Thymus (tissue), 11 donors: ENCODE measurements at regions not wholly inside any gene's neighbourhood (a gene's known extent, or its start where the extent isn't known, plus 50 kb on each side); places are given as distances from the start of the nearest gene placed in this dataset.
"Not testable (repeated sequence)": the region's sequence is repeated elsewhere in the genome, so short reads cannot be mapped to it uniquely, and the experiment has no call there.

Experiments
- DNase-seq, 9 donors: peaks; one replicate each; pipeline ENCODE4 v3.0.0-alpha.2; 2013; ENCODE audit warnings: low spot score in 9 of 9, low read depth in 6 of 9, missing footprints in 1 of 9
- H3K27ac ChIP-seq, 2 donors: one replicate each; pipeline ENCODE4 v1.5.1; 2013; ENCODE audit warnings: control low read depth in 1 of 2, low read depth in 1 of 2, low read length in 1 of 2, mild to moderate bottlenecking in 1 of 2, moderate library complexity in 1 of 2
- H3K27me3 ChIP-seq, 2 donors: one replicate each; pipeline ENCODE4 v1.5.1; 2013; ENCODE audit warnings: low read length in 1 of 2; ENCODE audit not compliant: control insufficient read depth in 2 of 2, insufficient read depth in 1 of 2
- H3K36me3 ChIP-seq, 2 donors: one replicate each; pipeline ENCODE4 v1.5.1; 2013; ENCODE audit warnings: low read length in 1 of 2, mild to moderate bottlenecking in 1 of 2, moderate library complexity in 1 of 2; ENCODE audit not compliant: control insufficient read depth in 2 of 2, insufficient read depth in 2 of 2
- H3K4me1 ChIP-seq, 2 donors: one replicate each; pipeline ENCODE4 v1.5.1; 2013; ENCODE audit warnings: low read length in 2 of 2; ENCODE audit not compliant: control insufficient read depth in 2 of 2, insufficient read depth in 2 of 2
- H3K4me3 ChIP-seq, 2 donors: one replicate each; pipeline ENCODE4 v1.5.1; 2013; ENCODE audit warnings: low read length in 2 of 2, control low read depth in 1 of 2, mild to moderate bottlenecking in 1 of 2
- H3K9me3 ChIP-seq, 2 donors: one replicate each; pipeline ENCODE4 v1.5.1; 2013; ENCODE audit warnings: low read length in 1 of 2, mild to moderate bottlenecking in 1 of 2; ENCODE audit not compliant: control insufficient read depth in 2 of 2, insufficient read depth in 1 of 2
- WGBS: extraction: QIAGEN DNeasy Blood & Tissue Kit; methylation state at CpG from one replicate; pipeline ENCODE4 v1.1.7; 2013; 5-methylcytosine and 5-hydroxymethylcytosine counted together
- donor health status: healthy.

GRCh38 chr10:61225939-61226338 lies 227.2 kb downstream of the TMEM26 start:
- Histone ChIP-seq H3K9me3 (peaks cover 0 to 5% of the 10 kb centered on the region in 2 donors), H3K4me3 (no peak overlapping the region)

GRCh38 chr10:61223576-61223975 lies 229.6 kb downstream of the TMEM26 start:
- H3K4me3 ChIP-seq: no peak overlapping the region
- H3K36me3 ChIP-seq: no peaks in the 10 kb centered on the region
- H3K9me3 ChIP-seq: peaks cover 0 to 5% of the 10 kb centered on the region in 2 donors
- DNase-seq: no peak
- H3K27me3 ChIP-seq: no peaks in the 10 kb centered on the region
- no peaks in the 10 kb centered on the region for H3K4me1 ChIP-seq
- H3K27ac ChIP-seq: no peak overlapping the region

More at GRCh38 chr10:61225939-61226338, 227.2 kb downstream of the TMEM26 start:
- DNase-seq: no peak
- Histone ChIP-seq H3K36me3 (no peaks in the 10 kb centered on the region), H3K27me3 (no peaks in the 10 kb centered on the region), H3K4me1 (no peaks in the 10 kb centered on the region), H3K27ac (no peak overlapping the region)

GRCh38 chr10:61219696-61220095 lies 233.5 kb downstream of the TMEM26 start:
- no peak for DNase-seq
- WGBS: 82% methylated on average over 1 of the region's 1 CpG

GRCh38 chr10:61217851-61218565 lies 235.2 kb downstream of the TMEM26 start:
- WGBS: 99% methylated on average over 3 of the region's 3 CpGs
- H3K27me3 ChIP-seq: no peaks in the 10 kb centered on the region
- no peaks in the 10 kb centered on the region for H3K4me1 ChIP-seq
- H3K36me3 ChIP-seq: no peaks in the 10 kb centered on the region
- H3K9me3 ChIP-seq: no peaks in the 10 kb centered on the region
- H3K4me3 ChIP-seq: no peak overlapping the region
- no peak overlapping the region for H3K27ac ChIP-seq
- DNase-seq: no peak

More at GRCh38 chr10:61219696-61220095, 233.5 kb downstream of the TMEM26 start:
- Histone ChIP-seq H3K4me1 (no peaks in the 10 kb centered on the region), H3K27me3 (no peaks in the 10 kb centered on the region), H3K9me3 (no peaks in the 10 kb centered on the region), H3K27ac (no peak overlapping the region), H3K4me3 (no peak overlapping the region), H3K36me3 (no peaks in the 10 kb centered on the region)

GRCh38 chr10:61215246-61215645 lies 237.9 kb downstream of the TMEM26 start:
- Histone ChIP-seq H3K27me3 (no peaks in the 10 kb centered on the region), H3K4me3 (no peak overlapping the region), H3K36me3 (no peaks in the 10 kb centered on the region), H3K9me3 (no peaks in the 10 kb centered on the region), H3K4me1 (no peaks in the 10 kb centered on the region), H3K27ac (no peak overlapping the region)
- WGBS: 85% methylated on average over 1 of the region's 1 CpG
- DNase-seq: no peak

- H3K4me1 ChIP-seq: no peaks in the 10 kb centered on the region
- no peaks in the 10 kb centered on the region for H3K27me3 ChIP-seq
- WGBS: 73% methylated on average over 2 of the region's 2 CpGs
- no peak overlapping the region for H3K4me3 ChIP-seq
- H3K27ac ChIP-seq: no peak overlapping the region
- H3K9me3 ChIP-seq: no peaks in the 10 kb centered on the region
- no peaks in the 10 kb centered on the region for H3K36me3 ChIP-seq
- no peak for DNase-seq
Measured at GRCh38 chr10:61211468-61211867, 241.7 kb downstream of the TMEM26 start.

- Histone ChIP-seq H3K4me3 (no peak overlapping the region), H3K27ac (no peak overlapping the region), H3K4me1 (no peaks in the 10 kb centered on the region), H3K36me3 (no peaks in the 10 kb centered on the region), H3K27me3 (no peaks in the 10 kb centered on the region), H3K9me3 (peaks cover 0 to 6% of the 10 kb centered on the region in 2 donors)
- WGBS: 86% methylated on average over 1 of the region's 1 CpG
- no peak for DNase-seq
Measured at GRCh38 chr10:61197057-61197456, 253.1 kb upstream of the RHOBTB1 start.

GRCh38 chr10:61195211-61195610 lies 251.2 kb upstream of the RHOBTB1 start:
- Histone ChIP-seq H3K36me3 (no peaks in the 10 kb centered on the region), H3K9me3 (peaks cover 0 to 7% of the 10 kb centered on the region in 2 donors), H3K4me3 (no peak overlapping the region), H3K27ac (no peak overlapping the region), H3K27me3 (no peaks in the 10 kb centered on the region), H3K4me1 (no peaks in the 10 kb centered on the region)
- DNase-seq: no peak

GRCh38 chr10:61192589-61192988 lies 248.6 kb upstream of the RHOBTB1 start:
- H3K27ac ChIP-seq, H3K9me3 ChIP-seq, H3K27me3 ChIP-seq, H3K4me1 ChIP-seq, H3K4me3 ChIP-seq, H3K36me3 ChIP-seq, DNase-seq: not testable (repeated sequence)
- WGBS: 94% methylated on average over 2 of the region's 2 CpGs
